WTC11 (cell line): ENCODE measurements at regions not wholly inside any gene's neighbourhood (a gene's known extent, or its start where the extent isn't known, plus 50 kb on each side); places are given as distances from the start of the nearest gene placed in this dataset.
"Not testable (repeated sequence)": the region's sequence is repeated elsewhere in the genome, so short reads cannot be mapped to it uniquely, and the experiment has no call there.

Source experiments
- ATAC-seq: fragments of 200-7000 bp; cut with Tn5 transposase; 2 replicates; pipeline ENCODE4 v1.10.0; 2021; ENCODE audit warnings: mild to moderate bottlenecking, moderate library complexity
- CTCF ChIA-PET: fragments of 300-600 bp; sonication (Branson Sonifier 250); formaldehyde crosslinking; loops from one replicate; lab custom pipeline; 2021; ENCODE audit warnings: antibody characterized with exemption; lab: Charles Lee
- POLR2A ChIA-PET: fragments of 350-600 bp; sonication (Branson Sonifier 250); formaldehyde crosslinking; loops from one replicate; lab custom pipeline; 2021; ENCODE audit warnings: antibody characterized with exemption; lab: Charles Lee
- DNase-seq: peaks from one replicate; pipeline ENCODE4 v3.0.0; 2021; ENCODE audit warnings: low spot score
- H3K27ac Mint-ChIP-seq: 2 replicates; pipeline ENCODE4 v1.8.0; 2021; ENCODE audit warnings: mixed read lengths
- H3K27me3 Mint-ChIP-seq: 2 replicates; pipeline ENCODE4 v1.8.0; 2021; ENCODE audit warnings: low read depth, mild to moderate bottlenecking, moderate library complexity, mixed read lengths
- H3K36me3 Mint-ChIP-seq: 2 replicates; pipeline ENCODE4 v1.8.0; 2021; ENCODE audit warnings: mixed read lengths
- H3K4me1 Mint-ChIP-seq: 2 replicates; pipeline ENCODE4 v1.8.0; 2022; ENCODE audit warnings: mixed read lengths
- H3K4me3 Mint-ChIP-seq: 2 replicates; pipeline ENCODE4 v1.8.0; 2021; ENCODE audit warnings: mild to moderate bottlenecking, moderate library complexity, mixed read lengths
- H3K9me3 Mint-ChIP-seq: 2 replicates; pipeline ENCODE4 v1.8.0; 2021; ENCODE audit warnings: mixed read lengths
- ATF1 ChIP-seq: sonication (generic); formaldehyde crosslinking; IDR thresholded peaks from 2 replicates; pipeline ENCODE4 v1.8.1; 2023; ENCODE audit warnings: mild to moderate bottlenecking, moderate library complexity, missing genetic modification reagents
- ERG ChIP-seq: fragments of 250-450 bp; sonication (Bioruptor Pico); IDR thresholded peaks from 2 replicates; pipeline ENCODE4 v1.8.0; 2021; ENCODE audit warnings: mild to moderate bottlenecking
- FOXK1 ChIP-seq: sonication (generic); formaldehyde crosslinking; IDR thresholded peaks from 2 replicates; pipeline ENCODE4 v1.8.0; 2022; ENCODE audit warnings: mild to moderate bottlenecking, moderate library complexity, missing genetic modification reagents
- FOXP1 ChIP-seq: sonication (generic); formaldehyde crosslinking; IDR thresholded peaks from 2 replicates; pipeline ENCODE4 v1.8.0; 2022; ENCODE audit warnings: missing genetic modification reagents, mild to moderate bottlenecking, moderate library complexity, borderline replicate concordance
- GTF2I ChIP-seq: fragments of 250-450 bp; sonication (Bioruptor Pico); conservative IDR thresholded peaks from 2 replicates; pipeline ENCODE4 v1.4.0; 2021; ENCODE audit warnings: mild to moderate bottlenecking
- NFATC4 ChIP-seq: fragments of 250-450 bp; sonication (Bioruptor Pico); IDR thresholded peaks from 2 replicates; pipeline ENCODE4 v1.9.0; 2021; ENCODE audit warnings: mild to moderate bottlenecking
- NFE2L1 ChIP-seq: sonication (generic); formaldehyde crosslinking; IDR thresholded peaks from 2 replicates; pipeline ENCODE4 v1.8.1; 2023; ENCODE audit warnings: missing genetic modification reagents
- SMAD3 ChIP-seq: sonication (generic); formaldehyde crosslinking; IDR thresholded peaks from 2 replicates; pipeline ENCODE4 v1.8.0; 2022; ENCODE audit warnings: missing genetic modification reagents, mild to moderate bottlenecking, borderline replicate concordance
- SOX15 ChIP-seq: fragments of 250-450 bp; sonication (Bioruptor Pico); IDR thresholded peaks from 2 replicates; pipeline ENCODE4 v1.9.0; 2021; ENCODE audit warnings: mild to moderate bottlenecking
- TCF7 ChIP-seq: sonication (generic); formaldehyde crosslinking; IDR thresholded peaks from 2 replicates; pipeline ENCODE4 v1.8.0; 2022; ENCODE audit warnings: mild to moderate bottlenecking, low read depth, missing genetic modification reagents, moderate library complexity
- TEAD1 ChIP-seq: sonication (generic); formaldehyde crosslinking; IDR thresholded peaks from 2 replicates; pipeline ENCODE4 v1.8.0; 2022; ENCODE audit warnings: mild to moderate bottlenecking, missing genetic modification reagents
- ZNF121 ChIP-seq: sonication (generic); formaldehyde crosslinking; IDR thresholded peaks from 2 replicates; pipeline ENCODE4 v1.8.0; 2023; ENCODE audit warnings: missing genetic modification reagents
- ZNF219 ChIP-seq: sonication (generic); formaldehyde crosslinking; IDR thresholded peaks from 2 replicates; pipeline ENCODE4 v1.8.0; 2023; ENCODE audit warnings: missing genetic modification reagents, mild to moderate bottlenecking, borderline replicate concordance
- ZNF263 ChIP-seq: sonication (generic); formaldehyde crosslinking; IDR thresholded peaks from 2 replicates; pipeline ENCODE4 v1.8.1; 2022; ENCODE audit warnings: low read depth, mild to moderate bottlenecking, moderate library complexity, missing genetic modification reagents
- ZNF512 ChIP-seq: sonication (generic); formaldehyde crosslinking; IDR thresholded peaks from 2 replicates; pipeline ENCODE4 v1.8.1; 2022; ENCODE audit warnings: missing genetic modification reagents, borderline replicate concordance
- TF ChIP-seq, protein P1 (sequence below): sonication (generic); formaldehyde crosslinking; IDR thresholded peaks from 2 replicates; pipeline ENCODE4 v1.8.1; 2023; ENCODE audit warnings: mild to moderate bottlenecking, missing genetic modification reagents
- TF ChIP-seq, protein P2 (sequence below): fragments of 250-450 bp; sonication (Bioruptor Pico); IDR thresholded peaks from 2 replicates; pipeline ENCODE4 v1.9.0; 2021; ENCODE audit warnings: mild to moderate bottlenecking
- TF ChIP-seq, protein P3 (sequence below): sonication (generic); formaldehyde crosslinking; IDR thresholded peaks from 2 replicates; pipeline ENCODE4 v1.8.1; 2022; ENCODE audit warnings: mild to moderate bottlenecking, moderate library complexity, missing genetic modification reagents

- CTCF ChIA-PET: interaction anchor here (1.0 kb wide), 1 partner anchor 93 kb away, joined by 3 read pairs; no protein-coding TSS in a partner anchor
- Mint-ChIP-seq H3K27me3 (no peaks in the 10 kb centered on the region), H3K36me3 (0 out of 2 replicates have a peak, but pooled peaks cover under 1% of the 10 kb centered on the region)
- no peak for ATAC-seq
- TF ChIP-seq FOXK1 (CRISPR knock-in tag) (no peak), NFATC4 (no peak), ZNF512 (CRISPR knock-in tag) (no peak)
- TF ChIP-seq, protein P1, sequence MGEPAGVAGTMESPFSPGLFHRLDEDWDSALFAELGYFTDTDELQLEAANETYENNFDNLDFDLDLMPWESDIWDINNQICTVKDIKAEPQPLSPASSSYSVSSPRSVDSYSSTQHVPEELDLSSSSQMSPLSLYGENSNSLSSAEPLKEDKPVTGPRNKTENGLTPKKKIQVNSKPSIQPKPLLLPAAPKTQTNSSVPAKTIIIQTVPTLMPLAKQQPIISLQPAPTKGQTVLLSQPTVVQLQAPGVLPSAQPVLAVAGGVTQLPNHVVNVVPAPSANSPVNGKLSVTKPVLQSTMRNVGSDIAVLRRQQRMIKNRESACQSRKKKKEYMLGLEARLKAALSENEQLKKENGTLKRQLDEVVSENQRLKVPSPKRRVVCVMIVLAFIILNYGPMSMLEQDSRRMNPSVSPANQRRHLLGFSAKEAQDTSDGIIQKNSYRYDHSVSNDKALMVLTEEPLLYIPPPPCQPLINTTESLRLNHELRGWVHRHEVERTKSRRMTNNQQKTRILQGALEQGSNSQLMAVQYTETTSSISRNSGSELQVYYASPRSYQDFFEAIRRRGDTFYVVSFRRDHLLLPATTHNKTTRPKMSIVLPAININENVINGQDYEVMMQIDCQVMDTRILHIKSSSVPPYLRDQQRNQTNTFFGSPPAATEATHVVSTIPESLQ (CRISPR knock-in tag): no peak
- TF ChIP-seq, protein P2, sequence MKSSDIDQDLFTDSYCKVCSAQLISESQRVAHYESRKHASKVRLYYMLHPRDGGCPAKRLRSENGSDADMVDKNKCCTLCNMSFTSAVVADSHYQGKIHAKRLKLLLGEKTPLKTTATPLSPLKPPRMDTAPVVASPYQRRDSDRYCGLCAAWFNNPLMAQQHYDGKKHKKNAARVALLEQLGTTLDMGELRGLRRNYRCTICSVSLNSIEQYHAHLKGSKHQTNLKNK (CRISPR knock-in tag): no peak
- TF ChIP-seq, protein P3, sequence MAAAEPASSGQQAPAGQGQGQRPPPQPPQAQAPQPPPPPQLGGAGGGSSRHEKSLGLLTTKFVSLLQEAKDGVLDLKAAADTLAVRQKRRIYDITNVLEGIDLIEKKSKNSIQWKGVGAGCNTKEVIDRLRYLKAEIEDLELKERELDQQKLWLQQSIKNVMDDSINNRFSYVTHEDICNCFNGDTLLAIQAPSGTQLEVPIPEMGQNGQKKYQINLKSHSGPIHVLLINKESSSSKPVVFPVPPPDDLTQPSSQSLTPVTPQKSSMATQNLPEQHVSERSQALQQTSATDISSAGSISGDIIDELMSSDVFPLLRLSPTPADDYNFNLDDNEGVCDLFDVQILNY (CRISPR knock-in tag): no peak
- TF ChIP-seq, all 79 proteins: peak for 0
- H3K27ac Mint-ChIP-seq: no peak overlapping the region
- POLR2A ChIA-PET: no interaction called here
- H3K4me3 Mint-ChIP-seq: no peak overlapping the region
- peaks cover 6% of the 10 kb centered on the region for H3K9me3 Mint-ChIP-seq
- no peaks in the 10 kb centered on the region for H3K4me1 Mint-ChIP-seq
- DNase-seq: no peak
Measured at GRCh38 chr4:26253968-26254367, 66.8 kb upstream of the RBPJ start.

GRCh38 chr4:26255989-26256388 lies 64.8 kb upstream of the RBPJ start:
- no peak overlapping the region for H3K27ac Mint-ChIP-seq

DNA sequence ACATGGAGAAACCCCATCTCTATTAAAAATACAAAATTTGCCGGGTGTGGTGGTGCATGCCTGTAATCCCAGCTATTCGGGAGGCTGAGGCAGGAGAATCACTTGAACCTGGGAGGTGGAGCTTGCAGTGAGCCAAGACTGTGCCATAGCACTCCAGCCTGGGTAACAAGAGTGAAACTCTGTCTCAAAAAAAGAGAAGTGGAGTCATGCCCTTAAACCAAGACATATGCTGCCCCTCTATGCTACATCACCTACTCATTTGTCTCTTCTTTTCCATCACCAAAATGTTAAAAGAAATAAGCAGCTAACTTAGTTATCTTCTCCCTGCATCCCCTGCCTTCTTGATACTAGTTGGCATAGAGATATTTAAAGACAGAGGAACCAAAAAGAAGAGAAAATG lies 63.4 kb upstream of the RBPJ start:
- H3K27ac Mint-ChIP-seq, H3K27me3 Mint-ChIP-seq, H3K4me1 Mint-ChIP-seq, CTCF ChIA-PET, DNase-seq, H3K4me3 Mint-ChIP-seq, ATAC-seq, POLR2A ChIA-PET: not testable (repeated sequence)
- Mint-ChIP-seq H3K9me3 (peaks cover 18% of the 10 kb centered on the region), H3K36me3 (peaks cover 11% of the 10 kb centered on the region; the same call in 1 of the 2 replicates)

More at GRCh38 chr4:26255989-26256388, 64.8 kb upstream of the RBPJ start:
- DNase-seq (no peak), ATAC-seq (no peak)
- POLR2A ChIA-PET: interaction anchor here (0.6 kb wide), 1 partner anchor 234 kb away, joined by 6 read pairs; no protein-coding TSS in a partner anchor
- CTCF ChIA-PET: interaction anchor here (0.6 kb wide), 1 partner anchor 62 kb away, joined by 4 read pairs; no protein-coding TSS in a partner anchor
- Mint-ChIP-seq H3K27me3 (no peaks in the 10 kb centered on the region), H3K9me3 (peaks cover 17% of the 10 kb centered on the region), H3K4me1 (peaks cover 8% of the 10 kb centered on the region), H3K4me3 (no peak overlapping the region), H3K36me3 (peaks cover 11% of the 10 kb centered on the region; the same call in 1 of the 2 replicates)
- TF ChIP-seq FOXK1 (CRISPR knock-in tag): no peak
- TF ChIP-seq TCF7 (CRISPR knock-in tag): no peak
- TF ChIP-seq TEAD1 (CRISPR knock-in tag): no peak
- TF ChIP-seq ZNF219 (CRISPR knock-in tag): no peak
- TF ChIP-seq ERG (CRISPR knock-in tag): no peak
- TF ChIP-seq ZNF121 (CRISPR knock-in tag): no peak
- no peak for TF ChIP-seq SMAD3
- TF ChIP-seq GTF2I (CRISPR knock-in tag): no peak
- TF ChIP-seq ZNF263 (CRISPR knock-in tag): no peak
- TF ChIP-seq ATF1 (CRISPR knock-in tag): no peak
- TF ChIP-seq SOX15 (CRISPR knock-in tag): no peak
- TF ChIP-seq NFE2L1 (CRISPR knock-in tag): no peak
- TF ChIP-seq FOXP1 (CRISPR knock-in tag): no peak
